Endodermal cell (in vitro differentiated cells): ENCODE measurements at regions not wholly inside any gene's neighbourhood (a gene's known extent, or its start where the extent isn't known, plus 50 kb on each side); places are given as distances from the start of the nearest gene placed in this dataset.

Experiments
- DNase-seq: peaks from one replicate; pipeline ENCODE4 v3.0.0-alpha.2; 2017
- H3K27ac ChIP-seq: 2 replicates; pipeline ENCODE4 v1.5.1; 2013; ENCODE audit warnings: mild to moderate bottlenecking, low read depth, low read length, moderate library complexity
- H3K27me3 ChIP-seq: 2 replicates; pipeline ENCODE4 v1.6.1; 2013; ENCODE audit warnings: mild to moderate bottlenecking, low read length, moderate library complexity; ENCODE audit not compliant: insufficient read depth, control insufficient read depth, poor library complexity, severe bottlenecking
- H3K36me3 ChIP-seq: 2 replicates; pipeline ENCODE4 v1.7.0; 2013; ENCODE audit warnings: mild to moderate bottlenecking, low read length, moderate library complexity; ENCODE audit not compliant: control insufficient read depth, insufficient read depth
- H3K4me1 ChIP-seq: one replicate; pipeline ENCODE4 v1.7.0; 2013; ENCODE audit warnings: low read length; ENCODE audit not compliant: control insufficient read depth, insufficient read depth
- H3K4me3 ChIP-seq: 2 replicates; pipeline ENCODE4 v1.5.1; 2013; ENCODE audit warnings: mild to moderate bottlenecking, low read length, moderate library complexity
- H3K9ac ChIP-seq: 2 replicates; pipeline ENCODE4 v1.6.1; 2013; ENCODE audit warnings: mild to moderate bottlenecking, low read length, moderate library complexity; ENCODE audit not compliant: poor library complexity, severe bottlenecking; ENCODE audit errors: extremely low read depth
- H3K9me3 ChIP-seq: 2 replicates; pipeline ENCODE4 v1.6.1; 2013; ENCODE audit warnings: mild to moderate bottlenecking, low read length, moderate library complexity; ENCODE audit not compliant: control insufficient read depth
- H3K27ac Mint-ChIP-seq: 2 replicates; pipeline ENCODE4 v1.8.0; 2020; ENCODE audit warnings: mixed read lengths
- H3K27me3 Mint-ChIP-seq: 2 replicates; pipeline ENCODE4 v1.8.0; 2021; ENCODE audit warnings: mild to moderate bottlenecking, mixed read lengths; ENCODE audit not compliant: insufficient read depth
- H3K36me3 Mint-ChIP-seq: 2 replicates; pipeline ENCODE4 v1.8.0; 2020; ENCODE audit warnings: low read depth, mixed read lengths
- H3K4me1 Mint-ChIP-seq: 2 replicates; pipeline ENCODE4 v1.8.0; 2020; ENCODE audit warnings: mixed read lengths
- H3K4me3 Mint-ChIP-seq: 2 replicates; pipeline ENCODE4 v1.8.0; 2020; ENCODE audit warnings: mild to moderate bottlenecking, moderate library complexity, mixed read lengths
- H3K9me3 Mint-ChIP-seq: 2 replicates; pipeline ENCODE4 v1.8.0; 2020; ENCODE audit warnings: mild to moderate bottlenecking, mixed read lengths
- CTCF ChIP-seq: fragments of 200-600 bp; sonication (generic); conservative IDR thresholded peaks from 2 replicates; pipeline ENCODE4 v1.5.0; 2021; ENCODE audit warnings: antibody characterized with exemption, mild to moderate bottlenecking
- WGBS, 2 experiments: methylation state at CpG; one replicate each; pipeline versions ENCODE4 v1.1.5 to v1.1.7; 2013; ENCODE audit warnings: missing lambda C conversion rate in 2 of 2, mixed read lengths in 1 of 2; ENCODE audit not compliant: insufficient coverage in 1 of 2, insufficient read length in 1 of 2; 5-methylcytosine and 5-hydroxymethylcytosine counted together

- H3K4me1 ChIP-seq: no peaks in the 10 kb centered on the region
- Mint-ChIP-seq H3K27ac (no peak overlapping the region), H3K4me3 (no peak overlapping the region), H3K36me3 (no peaks in the 10 kb centered on the region), H3K27me3 (no peaks in the 10 kb centered on the region), H3K9me3 (no peaks in the 10 kb centered on the region), H3K4me1 (peaks cover 10% of the 10 kb centered on the region)
- H3K27me3 ChIP-seq: no peaks in the 10 kb centered on the region
- no peak overlapping the region for H3K9ac ChIP-seq
- H3K27ac ChIP-seq: no peak overlapping the region
- no peak overlapping the region for H3K4me3 ChIP-seq
- no peaks in the 10 kb centered on the region for H3K36me3 ChIP-seq
- WGBS, 2 experiments: 96 to 100% methylated on average over 1 of the region's 2 CpGs
- no peak for DNase-seq
- no peak for TF ChIP-seq CTCF
- H3K9me3 ChIP-seq: no peaks in the 10 kb centered on the region
Observed at GRCh38 chr5:120084543-120084870, 379.6 kb upstream of the PRR16 start.

- DNase-seq: no peak
- no peak overlapping the region for H3K4me3 Mint-ChIP-seq
- H3K27ac Mint-ChIP-seq: no peak overlapping the region
- no peak for TF ChIP-seq CTCF
- H3K9me3 Mint-ChIP-seq: no peaks in the 10 kb centered on the region
- Histone ChIP-seq H3K27ac (no peak overlapping the region), H3K9ac (no peak overlapping the region), H3K9me3 (no peaks in the 10 kb centered on the region), H3K4me3 (no peak overlapping the region), H3K27me3 (no peaks in the 10 kb centered on the region), H3K4me1 (no peaks in the 10 kb centered on the region), H3K36me3 (no peaks in the 10 kb centered on the region)
- H3K36me3 Mint-ChIP-seq: no peaks in the 10 kb centered on the region
- WGBS, 2 experiments: 56 to 80% methylated on average over 1 to 2 of the region's 2 CpGs
- no peaks in the 10 kb centered on the region for H3K27me3 Mint-ChIP-seq
- peaks cover 10% of the 10 kb centered on the region for H3K4me1 Mint-ChIP-seq
Observed at GRCh38 chr5:120086081-120086480, 378.0 kb upstream of the PRR16 start.

- H3K27ac Mint-ChIP-seq: no peak overlapping the region
- no peaks in the 10 kb centered on the region for H3K36me3 Mint-ChIP-seq
- no peak overlapping the region for H3K27ac ChIP-seq
- H3K9ac ChIP-seq: no peak overlapping the region
- no peaks in the 10 kb centered on the region for H3K9me3 ChIP-seq
- 95 to 100% methylated on average over 2 of the region's 2 CpGs for WGBS, 2 experiments
- H3K4me1 ChIP-seq: no peaks in the 10 kb centered on the region
- no peak for DNase-seq
- no peak overlapping the region for H3K4me3 Mint-ChIP-seq
- H3K4me3 ChIP-seq: no peak overlapping the region
- no peak for TF ChIP-seq CTCF
- H3K27me3 ChIP-seq: no peaks in the 10 kb centered on the region
- H3K9me3 Mint-ChIP-seq: no peaks in the 10 kb centered on the region
- H3K4me1 Mint-ChIP-seq: peaks cover 10% of the 10 kb centered on the region
- no peaks in the 10 kb centered on the region for H3K36me3 ChIP-seq
- no peaks in the 10 kb centered on the region for H3K27me3 Mint-ChIP-seq
Observed at GRCh38 chr5:120088412-120088811, 375.7 kb upstream of the PRR16 start.
